ENCODE measurements at regions not wholly inside any gene's neighbourhood (a gene's known extent, or its start where the extent isn't known, plus 50 kb on each side); places are given as distances from the start of the nearest gene placed in this dataset.
"Not testable (repeated sequence)": the region's sequence is repeated elsewhere in the genome, so short reads cannot be mapped to it uniquely, and the experiment has no call there.

GRCh38 chr13:86918682-86919081 lies 752.5 kb upstream of the SLITRK5 start:
- ATAC-seq: no peak
- 13 to 20% methylated on average over 2 of the region's 2 CpGs for WGBS, 2 donors
- Histone ChIP-seq H3K9me3 (no peaks in the 10 kb centered on the region), H3K4me1 (no peaks in the 10 kb centered on the region), H3K27ac (no peak overlapping the region), H3K36me3 (no peaks in the 10 kb centered on the region), H3K4me3 (no peak overlapping the region), H3K27me3 (no peaks in the 10 kb centered on the region)
- no peak for FAIRE-seq
- intact Hi-C loops (cut with DNase I): no loop called here
- no peak for DNase-seq
- no peak for TF ChIP-seq CTCF (IDR thresholded peaks at IDR 0.05)

GRCh38 chr13:86920961-86921360 lies 750.2 kb upstream of the SLITRK5 start:
- Histone ChIP-seq H3K4me1 (no peaks in the 10 kb centered on the region), H3K36me3 (no peaks in the 10 kb centered on the region), H3K27ac (no peak overlapping the region), H3K27me3 (no peaks in the 10 kb centered on the region), H3K4me3 (no peak overlapping the region), H3K9me3 (no peaks in the 10 kb centered on the region)
- TF ChIP-seq CTCF (IDR thresholded peaks at IDR 0.05): no peak
- no peak for DNase-seq
- no peak for FAIRE-seq
- intact Hi-C loops (cut with DNase I): no loop called here
- no peak for ATAC-seq
- 62 to 84% methylated on average over 1 of the region's 1 CpG for WGBS, 2 donors

- Histone ChIP-seq H3K9me3 (no peaks in the 10 kb centered on the region), H3K4me1 (no peaks in the 10 kb centered on the region), H3K27ac (no peak overlapping the region), H3K36me3 (no peaks in the 10 kb centered on the region), H3K27me3 (no peaks in the 10 kb centered on the region), H3K4me3 (no peak overlapping the region)
- intact Hi-C loops (cut with DNase I): no loop called here
- DNase-seq: no peak
- no peak for ATAC-seq
- TF ChIP-seq CTCF (IDR thresholded peaks at IDR 0.05): no peak
- 26 to 30% methylated on average over 5 of the region's 5 CpGs for WGBS, 2 donors
- no peak for FAIRE-seq
These were observed 748.2 kb upstream of the SLITRK5 start for GRCh38 chr13:86922936-86923335.

- H3K9me3 ChIP-seq; H3K4me1 ChIP-seq; ATAC-seq; H3K4me3 ChIP-seq; H3K36me3 ChIP-seq; FAIRE-seq; H3K27ac ChIP-seq; intact Hi-C loops (cut with DNase I); DNase-seq; H3K27me3 ChIP-seq: not testable (repeated sequence)
- WGBS, 2 donors: 84 to 91% methylated on average over 3 of the region's 3 CpGs
These were observed 744.3 kb upstream of the SLITRK5 start for GRCh38 chr13:86926916-86927315.

- no peak for TF ChIP-seq CTCF (IDR thresholded peaks at IDR 0.05)
- H3K27me3 ChIP-seq: no peaks in the 10 kb centered on the region
- FAIRE-seq: no peak
- intact Hi-C loops (cut with DNase I): no loop called here
- no peak for DNase-seq
- 16 to 23% methylated on average over 3 of the region's 3 CpGs for WGBS, 2 donors
- H3K27ac ChIP-seq: no peak overlapping the region
- H3K4me1 ChIP-seq: no peaks in the 10 kb centered on the region
- ATAC-seq: no peak
- H3K4me3 ChIP-seq: no peak overlapping the region
- no peaks in the 10 kb centered on the region for H3K9me3 ChIP-seq
- no peaks in the 10 kb centered on the region for H3K36me3 ChIP-seq
These were observed 738.3 kb upstream of the SLITRK5 start for GRCh38 chr13:86932776-86933334.
